Epithelial cell of proximal tubule (primary cell): ENCODE measurements at regions not wholly inside any gene's neighbourhood (a gene's known extent, or its start where the extent isn't known, plus 50 kb on each side); places are given as distances from the start of the nearest gene placed in this dataset.
"Not testable (repeated sequence)": the region's sequence is repeated elsewhere in the genome, so short reads cannot be mapped to it uniquely, and the experiment has no call there.

ENCODE experiments used
- DNase-seq: peaks from one replicate; pipeline ENCODE4 v3.0.0-alpha.2; 2011; ENCODE audit warnings: low read depth
- H3K4me3 ChIP-seq: 2 replicates; pipeline ENCODE4 v1.5.1; 2011; ENCODE audit warnings: low read depth, mild to moderate bottlenecking, low read length
- TF ChIP-seq, protein P1 (sequence below): conservative IDR thresholded peaks from 2 replicates; pipeline ENCODE4 v1.5.1; 2012; ENCODE audit warnings: low read depth, mild to moderate bottlenecking, low read length

DNA sequence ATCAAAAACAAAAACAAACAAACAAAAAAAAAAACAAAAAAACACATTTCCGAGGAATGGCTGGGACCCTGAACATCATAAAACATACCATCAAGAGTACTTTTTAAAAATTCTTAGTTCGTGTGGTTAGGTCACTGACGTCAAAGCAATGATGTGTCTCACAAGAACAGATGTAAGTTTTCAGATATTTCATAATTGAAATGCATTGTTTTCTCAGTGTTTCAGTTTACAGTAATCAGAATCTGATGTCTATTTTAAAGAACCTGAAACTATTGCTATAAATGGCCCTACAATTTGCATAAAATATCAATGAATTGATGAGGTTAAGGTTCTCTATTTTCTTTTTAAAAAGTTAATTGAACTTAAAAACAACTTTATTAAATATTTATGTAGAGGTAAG is 103.7 kb upstream of the HGF start:
- H3K4me3 ChIP-seq: no peak overlapping the region
- no peak for DNase-seq
- TF ChIP-seq, protein P1, sequence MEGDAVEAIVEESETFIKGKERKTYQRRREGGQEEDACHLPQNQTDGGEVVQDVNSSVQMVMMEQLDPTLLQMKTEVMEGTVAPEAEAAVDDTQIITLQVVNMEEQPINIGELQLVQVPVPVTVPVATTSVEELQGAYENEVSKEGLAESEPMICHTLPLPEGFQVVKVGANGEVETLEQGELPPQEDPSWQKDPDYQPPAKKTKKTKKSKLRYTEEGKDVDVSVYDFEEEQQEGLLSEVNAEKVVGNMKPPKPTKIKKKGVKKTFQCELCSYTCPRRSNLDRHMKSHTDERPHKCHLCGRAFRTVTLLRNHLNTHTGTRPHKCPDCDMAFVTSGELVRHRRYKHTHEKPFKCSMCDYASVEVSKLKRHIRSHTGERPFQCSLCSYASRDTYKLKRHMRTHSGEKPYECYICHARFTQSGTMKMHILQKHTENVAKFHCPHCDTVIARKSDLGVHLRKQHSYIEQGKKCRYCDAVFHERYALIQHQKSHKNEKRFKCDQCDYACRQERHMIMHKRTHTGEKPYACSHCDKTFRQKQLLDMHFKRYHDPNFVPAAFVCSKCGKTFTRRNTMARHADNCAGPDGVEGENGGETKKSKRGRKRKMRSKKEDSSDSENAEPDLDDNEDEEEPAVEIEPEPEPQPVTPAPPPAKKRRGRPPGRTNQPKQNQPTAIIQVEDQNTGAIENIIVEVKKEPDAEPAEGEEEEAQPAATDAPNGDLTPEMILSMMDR: no peak

DNA sequence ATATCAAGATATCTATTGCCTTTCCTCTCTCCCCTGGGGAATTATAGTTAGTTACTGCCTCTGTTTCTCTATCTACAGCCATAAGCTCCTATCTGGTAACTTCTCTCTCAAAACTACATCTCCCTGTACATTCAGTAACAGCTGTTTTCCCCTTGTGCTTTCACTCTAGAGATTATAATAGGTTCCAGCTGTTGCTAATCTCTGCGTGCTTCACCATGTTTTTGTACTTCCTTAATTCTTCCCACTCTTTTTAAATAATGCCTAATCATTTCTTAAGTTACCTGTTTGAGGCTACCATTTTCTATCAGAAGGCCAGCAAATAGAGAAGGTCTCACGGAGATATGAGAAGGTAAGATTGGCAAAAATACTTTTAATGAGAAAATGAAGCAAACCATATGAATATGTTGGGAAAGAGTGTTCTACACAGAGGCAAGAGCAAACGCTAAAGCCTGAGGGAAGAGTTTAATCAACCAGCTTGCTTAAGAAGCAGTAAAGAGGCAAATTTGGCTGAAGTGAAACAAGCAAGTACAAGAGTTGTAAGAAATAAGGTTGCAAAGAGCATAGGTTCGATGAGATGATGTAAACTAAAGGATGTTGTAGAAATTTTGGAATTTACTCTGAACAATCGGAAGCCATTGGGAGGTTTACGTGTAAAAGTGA is 101.9 kb upstream of the HGF start:
- no peak for DNase-seq
- H3K4me3 ChIP-seq: no peak overlapping the region
- TF ChIP-seq, protein P1: no peak

DNA sequence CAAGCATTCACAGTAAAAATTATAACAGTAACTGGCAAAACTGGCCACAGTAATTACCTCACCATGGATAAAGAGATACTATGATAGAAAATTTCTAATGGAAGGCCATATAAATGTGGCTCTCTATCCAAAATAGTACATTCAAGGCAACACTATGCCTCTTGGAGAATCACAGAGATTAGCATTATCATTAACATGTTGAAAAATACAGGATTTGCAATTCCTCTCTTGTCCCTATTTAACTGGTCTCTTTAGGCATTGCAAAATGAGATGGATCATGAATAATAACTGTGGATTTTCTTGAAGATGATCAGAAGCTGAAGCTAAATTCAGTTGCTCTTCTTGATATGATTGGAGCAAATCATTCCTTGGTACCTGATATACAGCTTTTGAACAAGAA is 100.8 kb upstream of the HGF start:
- TF ChIP-seq, protein P1: no peak
- no peak overlapping the region for H3K4me3 ChIP-seq
- DNase-seq: no peak

DNA sequence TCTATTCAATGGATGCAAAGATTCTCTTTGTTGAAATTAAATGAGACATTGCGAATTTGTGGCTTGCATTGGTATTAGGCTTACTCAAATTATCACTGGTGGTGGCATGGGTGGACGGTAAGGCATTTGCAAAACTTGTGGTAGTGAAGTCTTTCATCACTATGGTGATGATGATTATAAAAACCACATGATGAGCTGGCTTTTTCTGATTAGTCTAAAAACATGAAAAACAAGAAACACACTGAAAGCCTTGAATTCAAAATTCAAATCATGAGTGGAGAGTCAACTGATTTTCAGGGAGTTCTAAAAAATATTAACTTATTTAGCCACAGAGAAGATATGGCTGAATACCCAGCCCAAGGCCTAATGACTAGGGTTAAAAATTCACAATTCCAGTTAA is 99.8 kb upstream of the HGF start:
- TF ChIP-seq, protein P1: no peak
- DNase-seq: peak; percentile 59
- H3K4me3 ChIP-seq: no peak overlapping the region

DNA sequence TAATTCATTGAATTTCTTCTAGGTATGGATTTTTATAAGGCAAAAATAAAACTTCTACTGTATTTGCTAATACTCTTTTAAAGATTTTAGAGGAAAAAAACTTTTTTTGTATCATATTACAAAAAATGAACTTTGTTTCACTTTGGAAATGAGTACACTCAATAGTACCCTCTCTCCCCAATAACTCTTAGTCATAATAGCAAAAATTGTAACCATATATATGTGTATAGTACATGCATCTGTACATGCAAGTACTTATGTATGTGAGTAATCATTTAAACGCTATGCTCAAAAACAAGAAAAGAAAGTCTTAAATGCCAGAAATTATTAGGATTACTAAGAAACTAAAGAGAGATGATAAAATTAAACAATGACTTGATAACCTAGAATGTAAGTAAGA is 95.9 kb upstream of the HGF start:
- no peak overlapping the region for H3K4me3 ChIP-seq
- TF ChIP-seq, protein P1: no peak
- no peak for DNase-seq

DNA sequence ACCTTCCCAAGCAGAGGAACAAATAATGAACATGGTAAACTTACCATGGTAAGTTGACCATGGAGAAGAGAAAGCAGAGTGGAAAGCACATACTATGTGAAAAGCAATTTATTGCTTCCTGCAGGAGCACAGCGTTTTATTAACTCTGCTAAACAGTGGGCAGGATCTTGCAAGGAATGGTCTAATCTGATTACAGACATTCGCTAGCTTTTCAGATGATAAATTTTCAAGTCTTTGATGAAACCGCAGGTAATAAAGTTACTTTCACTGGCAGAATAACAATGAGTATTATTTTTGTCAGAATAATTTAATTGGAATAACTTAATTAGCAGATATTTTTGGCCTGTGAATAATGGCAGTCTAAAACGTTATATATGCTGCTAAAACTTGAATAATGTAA is 89.6 kb upstream of the HGF start:
- DNase-seq: no peak
- TF ChIP-seq, protein P1: no peak
- no peak overlapping the region for H3K4me3 ChIP-seq

DNA sequence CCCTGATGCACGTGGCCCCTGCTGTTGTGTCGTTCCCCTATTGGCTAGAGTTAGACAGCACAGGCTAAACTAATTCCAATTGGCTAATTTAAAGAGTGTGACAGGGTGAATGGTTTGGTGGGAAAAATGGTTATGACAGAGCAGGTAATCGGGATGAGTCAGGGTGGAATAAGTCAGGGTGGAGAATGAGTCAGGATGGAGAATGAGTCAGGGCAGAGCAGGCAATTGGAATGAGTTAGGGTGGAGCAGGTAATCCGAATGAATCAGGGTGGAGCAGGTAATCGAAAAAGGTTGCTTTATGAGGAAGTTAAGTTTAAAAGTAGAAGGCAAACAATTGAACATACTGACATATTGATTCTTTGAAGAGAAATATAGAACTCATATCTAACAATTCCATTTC is 89.0 kb upstream of the HGF start:
- DNase-seq, H3K4me3 ChIP-seq: not testable (repeated sequence)
